IMR-90 (cell line): ENCODE measurements at regions not wholly inside any gene's neighbourhood (a gene's known extent, or its start where the extent isn't known, plus 50 kb on each side); places are given as distances from the start of the nearest gene placed in this dataset.

Experiments used
- ATAC-seq: fragments of 200-7000 bp; cut with Tn5 transposase; 2 replicates; pipeline ENCODE4 v1.9.1; 2020; ENCODE audit warnings: low read depth, mild to moderate bottlenecking, moderate library complexity
- BruUV-seq: library from RNA; stranded (reverse); fragments of 400-500 nt; replicated peaks from 2 replicates; lab custom pipeline; 2021; lab: Mats Ljungman, UMichigan
- CTCF ChIA-PET: fragments of 300-600 bp; formaldehyde crosslinking; extraction: SDS; loops from one replicate; lab custom pipeline; 2021; ENCODE audit warnings: antibody characterized with exemption; lab: Yijun Ruan, JAX
- POLR2A ChIA-PET: fragments of 300-600 bp; sonication (Branson Sonifier 250); formaldehyde crosslinking; loops from one replicate; lab custom pipeline; 2022; ENCODE audit warnings: antibody characterized with exemption; ENCODE audit not compliant: unreplicated experiment; lab: Charles Lee
- DNase-seq: peaks from one replicate; pipeline ENCODE4 v3.0.0; 2013
- H2AFZ ChIP-seq: replicated peaks from 2 replicates; pipeline ENCODE3; 2013; ENCODE audit warnings: low read length, mild to moderate bottlenecking; ENCODE audit not compliant: poor library complexity
- H2AK5ac ChIP-seq: 2 replicates; pipeline ENCODE4 v1.6.1; 2013; ENCODE audit warnings: low read depth, low read length, inconsistent platforms
- H2AK9ac ChIP-seq: replicated peaks from 2 replicates; pipeline ENCODE3; 2013; ENCODE audit warnings: mild to moderate bottlenecking, low read depth, low read length, moderate library complexity; ENCODE audit not compliant: poor library complexity
- H2BK120ac ChIP-seq: 2 replicates; pipeline ENCODE4 v1.6.1; 2013; ENCODE audit warnings: low read depth, low read length, inconsistent platforms
- H2BK15ac ChIP-seq: 3 replicates; pipeline ENCODE4 v1.6.1; 2013; ENCODE audit warnings: low read depth, low read length, inconsistent platforms
- H2BK20ac ChIP-seq: 2 replicates; pipeline ENCODE4 v1.6.1; 2013; ENCODE audit warnings: low read depth, mild to moderate bottlenecking, inconsistent platforms, low read length, moderate library complexity
- H2BK5ac ChIP-seq: 2 replicates; pipeline ENCODE4 v1.6.1; 2013; ENCODE audit warnings: mild to moderate bottlenecking, low read depth, low read length, inconsistent platforms; ENCODE audit not compliant: poor library complexity, severe bottlenecking
- H3K14ac ChIP-seq: replicated peaks from 2 replicates; pipeline ENCODE4 v1.6.1; 2013; ENCODE audit warnings: low read depth, low read length, inconsistent platforms
- H3K18ac ChIP-seq: 2 replicates; pipeline ENCODE4 v1.6.1; 2013; ENCODE audit warnings: low read depth, low read length, control low read depth
- H3K23ac ChIP-seq: 2 replicates; pipeline ENCODE4 v1.6.1; 2013; ENCODE audit warnings: low read depth, low read length, inconsistent platforms
- H3K27ac ChIP-seq: 2 replicates; pipeline ENCODE4 v1.5.1; 2013; ENCODE audit warnings: mild to moderate bottlenecking, control low read depth, low read length; ENCODE audit not compliant: insufficient read depth
- H3K27me3 ChIP-seq: 2 replicates; pipeline ENCODE4 v1.6.1; 2013; ENCODE audit warnings: low read length; ENCODE audit not compliant: control insufficient read depth, insufficient read depth
- H3K36me3 ChIP-seq: 2 replicates; pipeline ENCODE4 v1.6.1; 2013; ENCODE audit warnings: low read length, mixed read lengths; ENCODE audit not compliant: control insufficient read depth, insufficient read depth
- H3K4ac ChIP-seq: 2 replicates; pipeline ENCODE4 v1.6.1; 2013; ENCODE audit warnings: low read depth, low read length, inconsistent platforms
- H3K4me1 ChIP-seq: 2 replicates; pipeline ENCODE4 v1.6.1; 2013; ENCODE audit warnings: low read length, mixed read lengths; ENCODE audit not compliant: control insufficient read depth, insufficient read depth
- H3K4me2 ChIP-seq: 2 replicates; pipeline ENCODE4 v1.6.1; 2013; ENCODE audit warnings: low read depth, mild to moderate bottlenecking, control low read depth, low read length, moderate library complexity
- H3K4me3 ChIP-seq: 2 replicates; pipeline ENCODE4 v1.5.1; 2013; ENCODE audit warnings: low read depth, mild to moderate bottlenecking, control low read depth, low read length, moderate library complexity; ENCODE audit not compliant: insufficient read depth
- H3K56ac ChIP-seq: 2 replicates; pipeline ENCODE4 v1.6.1; 2013; ENCODE audit warnings: low read length, inconsistent platforms; ENCODE audit not compliant: insufficient read depth; ENCODE audit errors: extremely low read depth
- H3K79me1 ChIP-seq, 2 experiments: 2 replicates each; pipeline ENCODE4 v1.6.1; 2013; ENCODE audit warnings: low read length in 2 of 2, inconsistent platforms in 1 of 2, low read depth in 1 of 2
- H3K9ac ChIP-seq: 2 replicates; pipeline ENCODE4 v1.6.1; 2013; ENCODE audit warnings: low read depth, low read length, control low read depth
- H3K9me1 ChIP-seq: 2 replicates; pipeline ENCODE4 v1.6.1; 2013; ENCODE audit warnings: low read length, inconsistent platforms; ENCODE audit not compliant: insufficient read depth
- H3K9me3 ChIP-seq: 2 replicates; pipeline ENCODE4 v1.6.1; 2013; ENCODE audit warnings: low read length; ENCODE audit not compliant: control insufficient read depth, insufficient read depth
- H4K20me1 ChIP-seq: 2 replicates; pipeline ENCODE4 v1.6.1; 2013; ENCODE audit warnings: low read length, inconsistent platforms; ENCODE audit not compliant: insufficient read depth
- H4K5ac ChIP-seq: 2 replicates; pipeline ENCODE4 v1.6.1; 2013; ENCODE audit warnings: mild to moderate bottlenecking, low read depth, low read length, control low read depth
- H4K8ac ChIP-seq, 2 experiments: 2 replicates each; pipeline ENCODE4 v1.6.1; 2013; ENCODE audit warnings: low read depth in 2 of 2, low read length in 2 of 2, control low read depth in 1 of 2, inconsistent platforms in 1 of 2
- H4K91ac ChIP-seq: 2 replicates; pipeline ENCODE4 v1.6.1; 2013; ENCODE audit warnings: low read depth, low read length, inconsistent platforms; ENCODE audit not compliant: insufficient read depth
- CEBPB ChIP-seq: IDR thresholded peaks from 2 replicates; pipeline ENCODE4 v1.6.1; 2012; ENCODE audit warnings: low read depth, low read length, improper control_type of control experiment
- RAD21 ChIP-seq: IDR thresholded peaks from 2 replicates; pipeline ENCODE4 v1.6.1; 2012; ENCODE audit warnings: low read length, improper control_type of control experiment
- RCOR1 ChIP-seq: IDR thresholded peaks from 2 replicates; pipeline ENCODE4 v1.6.1; 2012; ENCODE audit warnings: mild to moderate bottlenecking, low read length, improper control_type of control experiment; ENCODE audit not compliant: insufficient replicate concordance
- SMC3 ChIP-seq: fragments of 150-350 bp; IDR thresholded peaks from 2 replicates; pipeline ENCODE4 v1.6.1; 2016; ENCODE audit warnings: low read depth, mild to moderate bottlenecking, antibody characterized with exemption, low read length, moderate library complexity
- WGBS, 2 experiments: methylation state at CpG; one replicate each; pipeline versions ENCODE4 v1.1.5 to v1.1.7; 2013; ENCODE audit warnings: missing lambda C conversion rate in 2 of 2; ENCODE audit not compliant: insufficient read length in 1 of 2; ENCODE audit errors: extremely low coverage in 2 of 2; 5-methylcytosine and 5-hydroxymethylcytosine counted together
- dilution Hi-C: fragments of 300-500 bp; cut with HindIII; formaldehyde crosslinking; loops from one replicate; pipeline ENCODE4 v1.14.3; 2018; ENCODE audit warnings: low sequenced_read_pairs; ENCODE audit not compliant: unreplicated experiment
- in situ Hi-C: fragments of 300-500 bp; cut with MboI; formaldehyde crosslinking; loops from 3 replicates; pipeline ENCODE4 v1.14.3; 2019; ENCODE audit warnings: low sequenced_read_pairs, inconsistent platforms, mixed read lengths
- intact Hi-C: fragments of 100-400 bp; cut with micrococcal nuclease; formaldehyde crosslinking; loops from 2 replicates; pipeline ENCODE4 v1.10.0; 2022

GRCh38 chr3:159635047-159635641 lies 353.5 kb upstream of the IL12A start:
- Histone ChIP-seq H2BK5ac (no peak overlapping the region), H3K27me3 (no peaks in the 10 kb centered on the region), H3K27ac (no peak overlapping the region), H3K14ac (no peak overlapping the region), H3K18ac (no peak overlapping the region), H4K91ac (no peak overlapping the region), H3K9me1 (no peaks in the 10 kb centered on the region; the same call in 1 of the 2 replicates), H3K36me3 (no peaks in the 10 kb centered on the region), H4K8ac (no peak overlapping the region; a peak in 1 of 4 replicates), H2BK15ac (peak overlapping the region; percentile 77; the same call in 1 of the 3 replicates), H2BK20ac (peak overlapping the region; percentile 8; the same call in 1 of the 2 replicates), H4K20me1 (no peaks in the 10 kb centered on the region), H2AFZ (peak overlapping the region; percentile 9), H3K23ac (no peak overlapping the region), H3K4me1 (peaks cover 12% of the 10 kb centered on the region), H3K56ac (no peak overlapping the region), H3K4ac (peak overlapping the region; percentile 58), H3K9ac (no peak overlapping the region), H3K4me2 (no peak overlapping the region; the same call in 1 of the 2 replicates), H3K9me3 (no peaks in the 10 kb centered on the region), H2AK5ac (peak overlapping the region; percentile 73), H2AK9ac (no peak overlapping the region), H4K5ac (no peak overlapping the region), H3K4me3 (no peak overlapping the region), H3K79me1 (no peaks in the 10 kb centered on the region), H2BK120ac (peak overlapping the region; percentile 47)
- no CpG with 5 or more reads among the region's 3 CpGs for WGBS, 2 experiments
- DNase-seq, result peak; percentile 72
- no TSS peak for BruUV-seq
- CTCF ChIA-PET, result no interaction called here
- in situ Hi-C loops, result no loop called here
- intact Hi-C loops, result loop anchor here (5.0 kb wide), 2 partner anchors 97 to 127 kb away; no protein-coding TSS in a partner anchor
- ATAC-seq, result no peak; the same call in 1 of the 2 replicates
- POLR2A ChIA-PET, result no interaction called here
- TF ChIP-seq RCOR1 (peak; percentile 37), CEBPB (peak; percentile 86), SMC3 (no peak), RAD21 (no peak)
- dilution Hi-C loops, result no loop called here
